HCT116 (cell line): ENCODE measurements at regions not wholly inside any gene's neighbourhood (a gene's known extent, or its start where the extent isn't known, plus 50 kb on each side); places are given as distances from the start of the nearest gene placed in this dataset.

ENCODE experiments used
- CTCF ChIP-seq, 3 experiments: fragments of 200-600 bp in 1 of 3; sonication (generic) in 1 of 3; IDR thresholded peaks in 2 of 3; conservative IDR thresholded peaks in 1 of 3; 2 replicates each; pipeline ENCODE4 v1.5.1; 2012 to 2017; ENCODE audit warnings: low read depth in 2 of 3, low read length in 2 of 3, antibody characterized with exemption in 1 of 3, borderline replicate concordance in 1 of 3, control low read depth in 1 of 3, mild to moderate bottlenecking in 1 of 3, mixed read lengths in 1 of 3, mixed run types in 1 of 3, moderate library complexity in 1 of 3; ENCODE audit not compliant: insufficient read depth in 1 of 3
- EZH2 ChIP-seq: fragments of 200-600 bp; sonication (generic); IDR thresholded peaks from 2 replicates; pipeline ENCODE4 v1.6.1; 2017; ENCODE audit warnings: antibody characterized with exemption, mixed run types
- EZH2phosphoT487 ChIP-seq: fragments of 200-600 bp; IDR thresholded peaks from 2 replicates; pipeline ENCODE4 v1.6.1; 2018; ENCODE audit warnings: antibody characterized with exemption, borderline replicate concordance
- POLR2A ChIP-seq: IDR thresholded peaks from 2 replicates; pipeline ENCODE4 v1.7.0; 2011; ENCODE audit warnings: borderline replicate concordance; ENCODE audit not compliant: insufficient read depth, insufficient read length; ENCODE audit errors: extremely low read depth
- POLR2AphosphoS5 ChIP-seq: IDR thresholded peaks from 2 replicates; pipeline ENCODE4 v1.6.1; 2011; ENCODE audit warnings: mild to moderate bottlenecking, low read depth, low read length, moderate library complexity
- RAD21 ChIP-seq: IDR thresholded peaks from 2 replicates; pipeline ENCODE4 v1.6.1; 2012; ENCODE audit warnings: low read depth, mild to moderate bottlenecking
- REST ChIP-seq: IDR thresholded peaks from 2 replicates; pipeline ENCODE4 v1.6.1; 2012; ENCODE audit warnings: low read depth
- SIN3A ChIP-seq: IDR thresholded peaks from 2 replicates; pipeline ENCODE4 v1.6.1; 2012; ENCODE audit warnings: low read depth
- TCF7L2 ChIP-seq: IDR thresholded peaks from 2 replicates; pipeline ENCODE4 v1.7.0; 2011; ENCODE audit warnings: borderline replicate concordance, inconsistent platforms; ENCODE audit not compliant: insufficient read depth, insufficient read length; ENCODE audit errors: extremely low read depth
- YY1 ChIP-seq: IDR thresholded peaks from 2 replicates; pipeline ENCODE4 v1.6.1; 2011; ENCODE audit warnings: low read length, low read depth, moderate library complexity, mild to moderate bottlenecking; ENCODE audit not compliant: insufficient replicate concordance; ENCODE audit errors: extremely low read depth
- ZBTB33 ChIP-seq: IDR thresholded peaks from 2 replicates; pipeline ENCODE4 v1.6.1; 2011; ENCODE audit warnings: mild to moderate bottlenecking, low read length, moderate library complexity; ENCODE audit not compliant: insufficient replicate concordance; ENCODE audit errors: extremely low read depth
- ZFX ChIP-seq: fragments of 450-650 bp; IDR thresholded peaks from 2 replicates; pipeline ENCODE4 v1.6.1; 2017

DNA sequence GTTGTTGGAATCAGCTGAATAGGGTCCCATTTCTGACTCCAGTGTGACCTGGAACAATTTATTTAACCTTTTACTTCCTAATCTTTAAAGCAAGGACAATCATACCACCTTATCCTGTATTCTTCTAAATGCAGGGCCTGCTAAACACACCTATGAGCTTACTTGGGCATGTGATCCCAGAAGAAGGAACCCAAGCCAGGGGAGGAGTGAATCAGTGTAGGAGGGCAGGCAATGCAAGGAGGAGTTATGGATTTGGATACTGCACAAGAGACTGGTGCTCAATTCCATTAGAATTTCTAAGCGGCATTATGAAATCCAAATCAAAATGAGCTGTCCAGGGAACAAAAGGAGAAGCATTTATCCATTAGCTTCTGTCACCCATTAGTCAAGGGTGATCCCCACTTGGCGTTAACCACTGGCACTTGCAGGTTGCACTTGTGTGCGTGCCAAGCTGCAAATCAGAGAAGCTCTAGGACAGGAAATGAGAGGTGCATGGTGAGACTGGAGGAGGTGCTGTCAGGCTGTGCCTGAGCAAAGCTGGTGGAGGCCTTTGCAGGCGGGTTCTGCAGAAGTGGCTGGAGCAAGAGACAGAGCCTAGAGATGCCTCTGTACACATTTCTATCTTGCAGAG, 297.2 kb upstream of the PLXNA2 start:
- TF ChIP-seq POLR2AphosphoS5 (no peak), EZH2 (no peak), TCF7L2 (no peak), RAD21 (no peak), REST (no peak), CTCF (IDR thresholded peaks at IDR 0.05 in 2 of 3, conservative IDR thresholded peaks at IDR 0.05 in 1 of 3; ENCODE audit: borderline replicate concordance in 1 of 3, insufficient read depth in 1 of 3, low read depth in 2 of 3, low read length in 2 of 3) (no peak), POLR2A (no peak), YY1 (no peak), EZH2phosphoT487 (no peak), ZFX (no peak), SIN3A (no peak), ZBTB33 (no peak)
